HT-29 (cell line): ENCODE measurements at regions not wholly inside any gene's neighbourhood (a gene's known extent, or its start where the extent isn't known, plus 50 kb on each side); places are given as distances from the start of the nearest gene placed in this dataset.

ENCODE experiments used
- DNase-seq: peaks from one replicate; pipeline ENCODE4 v3.0.0-alpha.2; 2015; ENCODE audit warnings: low spot score

DNA sequence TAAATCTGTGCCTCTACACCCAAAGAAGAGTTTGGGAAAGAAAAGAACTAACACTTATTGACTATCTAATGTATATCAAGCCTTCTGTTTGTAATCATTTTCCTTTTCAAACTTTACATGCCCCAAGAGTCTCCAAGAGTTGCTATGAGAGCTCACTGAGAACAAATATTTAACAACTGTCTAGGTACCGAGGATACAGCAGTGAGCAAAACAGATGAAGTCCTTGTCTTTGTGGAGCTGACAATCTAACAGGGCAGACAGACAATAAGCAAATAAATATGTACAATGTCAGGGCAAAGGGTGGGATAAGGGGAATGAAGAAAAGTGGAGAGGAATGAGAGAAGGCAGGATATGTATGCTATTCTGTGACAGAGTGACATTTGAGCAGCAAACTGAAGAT, 64.8 kb upstream of the KSR1 start:
- no peak for DNase-seq

DNA sequence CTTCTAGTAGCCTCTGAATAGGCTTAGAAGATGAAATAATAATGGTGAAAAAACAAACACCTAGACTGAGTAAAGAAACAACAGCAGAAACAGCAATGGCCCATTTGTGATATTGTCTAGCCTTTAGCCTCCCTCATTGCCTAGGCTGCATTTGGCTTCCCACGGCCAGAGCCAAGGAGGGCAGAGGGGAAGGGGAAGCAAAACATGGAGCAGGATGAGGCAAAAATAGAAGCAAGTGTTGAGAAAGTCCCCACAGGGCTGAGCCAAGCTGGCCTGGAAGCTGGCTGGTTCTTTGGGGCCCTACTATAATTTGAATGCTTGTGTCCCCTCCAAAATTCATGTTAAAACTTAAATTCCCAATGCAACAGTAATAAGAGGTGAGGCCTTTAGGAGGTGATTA, 60.2 kb upstream of the KSR1 start:
- no peak for DNase-seq

DNA sequence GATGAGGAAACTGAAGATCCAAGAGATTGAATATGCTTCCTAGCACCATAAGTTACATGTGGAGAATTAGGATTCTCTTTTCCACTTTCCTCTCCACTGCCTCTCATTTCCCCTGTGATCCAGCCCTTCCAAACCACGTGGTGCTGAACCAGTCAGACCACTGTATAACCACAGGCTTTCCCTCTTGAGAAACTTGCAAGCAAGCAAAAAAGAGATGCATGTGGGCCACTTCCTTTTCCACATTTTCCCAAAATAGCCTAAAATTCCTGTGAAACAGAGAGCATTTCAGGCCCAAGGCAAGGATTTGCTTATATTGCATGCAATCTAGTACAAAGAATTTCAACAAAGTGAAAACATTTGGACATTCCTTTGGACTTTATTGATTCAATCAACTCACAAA, 59.3 kb upstream of the KSR1 start:
- no peak for DNase-seq

DNA sequence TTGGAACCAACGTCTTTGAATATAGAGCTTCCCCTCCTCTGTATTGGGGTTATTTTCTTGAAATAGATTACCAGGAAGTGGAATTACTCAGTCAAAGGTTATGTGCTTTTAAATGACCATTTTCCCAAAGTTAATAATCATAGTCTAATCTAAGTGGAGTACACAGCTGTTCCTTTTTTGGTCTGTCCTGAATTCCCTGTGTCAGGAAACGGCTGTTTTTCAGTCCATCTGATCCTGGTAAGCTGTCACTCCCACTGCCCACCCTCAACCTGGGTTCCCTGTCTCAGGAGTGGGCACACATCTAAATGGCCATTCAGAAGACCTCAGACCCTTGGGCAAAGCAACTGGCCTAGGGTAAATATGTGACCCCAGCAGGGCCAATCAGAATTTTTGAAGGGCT, 57.6 kb upstream of the KSR1 start:
- DNase-seq, result no peak

GRCh38 chr17:27400991-27401390, 55.3 kb upstream of the KSR1 start:
- no peak for DNase-seq

DNA sequence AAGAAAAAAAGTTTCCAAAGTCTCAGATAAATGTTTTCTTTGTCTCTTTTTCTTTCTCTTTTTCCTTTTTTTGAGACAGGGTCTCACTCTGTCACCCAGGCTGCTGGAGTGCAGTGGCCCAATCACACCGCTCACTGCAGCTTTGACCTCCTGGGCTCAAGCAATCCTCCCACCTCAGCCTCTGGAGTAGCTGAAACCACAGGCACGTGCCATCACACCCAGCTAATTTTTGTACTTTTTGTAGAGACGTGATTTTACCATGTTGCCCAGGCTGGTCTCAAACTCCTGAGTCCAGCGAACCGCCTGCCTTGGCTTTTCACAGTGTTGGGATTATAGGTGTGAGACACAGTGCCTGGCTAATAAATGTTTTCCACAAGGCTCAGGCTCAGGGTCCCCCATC, 53.3 kb upstream of the KSR1 start:
- DNase-seq, result no peak

DNA sequence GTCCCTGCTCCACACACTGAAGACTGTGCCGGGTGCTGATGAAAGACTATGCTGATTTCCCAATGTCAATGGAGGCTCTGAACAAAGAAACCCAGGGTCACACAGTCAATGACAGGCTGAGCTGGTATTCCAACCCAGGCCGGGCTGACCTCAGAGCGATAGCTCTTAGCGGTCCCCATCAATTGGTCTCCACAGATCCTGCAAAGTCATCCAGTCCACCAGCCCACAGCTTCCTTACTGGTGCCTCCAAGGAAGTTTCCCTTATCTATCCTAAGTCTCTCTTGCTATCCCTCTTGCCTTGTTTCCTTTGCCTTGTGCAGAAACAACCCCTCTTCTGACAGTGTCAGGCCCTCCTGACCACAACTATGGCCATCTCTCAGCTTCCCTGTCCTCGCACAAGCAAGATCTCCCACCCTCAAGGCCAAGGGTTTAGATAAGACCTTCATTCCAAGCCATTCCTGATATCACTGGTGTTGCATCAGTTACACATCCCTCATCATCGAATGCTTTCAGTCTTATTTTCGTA, 52.7 kb upstream of the KSR1 start:
- DNase-seq, result no peak

DNA sequence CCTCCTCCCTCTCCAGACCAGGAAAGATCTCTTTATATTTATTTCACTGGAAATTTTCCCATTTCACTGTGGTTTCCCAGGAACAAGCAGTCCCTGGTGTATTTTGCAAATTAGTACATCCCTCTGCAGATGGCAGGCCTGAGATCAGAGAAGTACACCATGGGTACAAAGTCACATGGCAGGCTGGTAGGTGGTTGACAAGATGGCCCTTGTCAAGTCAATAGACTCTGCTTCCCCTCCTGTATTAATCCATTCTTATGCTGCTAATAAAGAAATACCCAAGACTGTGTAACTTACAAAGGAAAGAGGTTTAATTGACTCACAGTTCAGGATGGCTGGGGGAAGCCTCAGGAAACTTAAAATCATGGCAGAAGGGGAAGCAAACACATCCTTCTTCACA, 51.6 kb upstream of the KSR1 start:
- DNase-seq, result no peak
